HEK293 (cell line): ENCODE measurements at regions not wholly inside any gene's neighbourhood (a gene's known extent, or its start where the extent isn't known, plus 50 kb on each side); places are given as distances from the start of the nearest gene placed in this dataset.

Experiments used
- CTCF ChIA-PET: fragments of 350-600 bp; formaldehyde crosslinking; extraction: SDS; loops from one replicate; lab custom pipeline; 2021; ENCODE audit warnings: antibody characterized with exemption; lab: Yijun Ruan, JAX
- POLR2A ChIA-PET: fragments of 300-600 bp; formaldehyde crosslinking; extraction: SDS; loops from one replicate; lab custom pipeline; 2020; ENCODE audit warnings: antibody characterized with exemption, inconsistent platforms; lab: Yijun Ruan, JAX
- H3K27ac ChIP-seq: fragments of 200-500 bp; sonication (Bioruptor generic); 2 replicates; pipeline ENCODE4 v1.5.1; 2014; ENCODE audit warnings: low read depth, low read length, control low read depth, inconsistent platforms; ENCODE audit errors: extremely low read depth
- H3K36me3 ChIP-seq, 2 experiments: fragments of 200-500 bp in 1 of 2; sonication (Bioruptor generic) in 1 of 2; 1 replicate in 1 of 2; 2 replicates in 1 of 2; pipeline ENCODE4 v1.5.1; 2014 to 2017; ENCODE audit warnings: inconsistent platforms in 2 of 2, low read length in 2 of 2; ENCODE audit not compliant: control insufficient read depth in 2 of 2, insufficient read depth in 1 of 2
- H3K4me1 ChIP-seq: fragments of 200-500 bp; sonication (Bioruptor generic); 2 replicates; pipeline ENCODE4 v1.5.1; 2014; ENCODE audit warnings: mild to moderate bottlenecking, low read length, inconsistent platforms; ENCODE audit not compliant: control insufficient read depth, insufficient read depth
- H3K4me3 ChIP-seq: 2 replicates; pipeline ENCODE4 v1.5.1; 2011; ENCODE audit warnings: low read depth, mild to moderate bottlenecking, control low read depth, low read length, moderate library complexity
- H3K9me3 ChIP-seq: fragments of 200-500 bp; sonication (Bioruptor generic); 2 replicates; pipeline ENCODE4 v1.5.1; 2014; ENCODE audit warnings: low read depth, low read length, inconsistent platforms; ENCODE audit not compliant: control insufficient read depth, insufficient read depth
- GLIS1 ChIP-seq: fragments of 450-650 bp; formaldehyde crosslinking; IDR thresholded peaks from 2 replicates; pipeline ENCODE4 v1.5.1; 2016; ENCODE audit warnings: missing biosample characterization, missing genetic modification characterization
- SCRT2 ChIP-seq: fragments of 450-650 bp; formaldehyde crosslinking; IDR thresholded peaks from 2 replicates; pipeline ENCODE4 v1.5.1; 2016; ENCODE audit warnings: missing biosample characterization, missing genetic modification characterization
- ZEB2 ChIP-seq: fragments of 450-650 bp; formaldehyde crosslinking; IDR thresholded peaks from 2 replicates; pipeline ENCODE4 v1.5.1; 2016; ENCODE audit warnings: missing biosample characterization, missing genetic modification characterization
- ZNF112 ChIP-seq: fragments of 450-650 bp; formaldehyde crosslinking; IDR thresholded peaks from 2 replicates; pipeline ENCODE4 v1.5.0; 2017; ENCODE audit warnings: missing biosample characterization, missing genetic modification characterization
- ZNF132 ChIP-seq: fragments of 450-650 bp; formaldehyde crosslinking; IDR thresholded peaks from 2 replicates; pipeline ENCODE4 v1.5.1; 2017; ENCODE audit warnings: missing biosample characterization, missing genetic modification characterization, borderline replicate concordance
- ZNF140 ChIP-seq: fragments of 450-650 bp; formaldehyde crosslinking; IDR thresholded peaks from 2 replicates; pipeline ENCODE4 v1.5.1; 2016; ENCODE audit warnings: missing biosample characterization, missing genetic modification characterization
- ZNF146 ChIP-seq: fragments of 450-650 bp; formaldehyde crosslinking; IDR thresholded peaks from 2 replicates; pipeline ENCODE4 v1.5.1; 2016; ENCODE audit warnings: missing biosample characterization, missing genetic modification characterization
- ZNF416 ChIP-seq: fragments of 450-650 bp; formaldehyde crosslinking; IDR thresholded peaks from 2 replicates; pipeline ENCODE4 v1.5.1; 2016; ENCODE audit warnings: missing biosample characterization, missing genetic modification characterization
- ZSCAN16 ChIP-seq: fragments of 450-650 bp; formaldehyde crosslinking; IDR thresholded peaks from 2 replicates; pipeline ENCODE4 v1.5.1; 2016; ENCODE audit warnings: missing biosample characterization, missing genetic modification characterization
- TF ChIP-seq, protein P1 (sequence below): fragments of 450-650 bp; formaldehyde crosslinking; IDR thresholded peaks from 2 replicates; pipeline ENCODE4 v1.5.1; 2016; ENCODE audit warnings: missing biosample characterization, missing genetic modification characterization
- TF ChIP-seq, protein P2 (sequence below): fragments of 450-650 bp; formaldehyde crosslinking; IDR thresholded peaks from 2 replicates; pipeline ENCODE4 v1.5.1; 2016; ENCODE audit warnings: missing biosample characterization, missing genetic modification characterization
- TF ChIP-seq, protein P3 (sequence below): fragments of 450-650 bp; formaldehyde crosslinking; IDR thresholded peaks from 2 replicates; pipeline ENCODE4 v1.5.1; 2016; ENCODE audit warnings: missing biosample characterization, missing genetic modification characterization
- TF ChIP-seq, protein P4 (sequence below): fragments of 450-650 bp; formaldehyde crosslinking; IDR thresholded peaks from 2 replicates; pipeline ENCODE4 v1.5.1; 2016; ENCODE audit warnings: missing biosample characterization, missing genetic modification characterization
- TF ChIP-seq, protein P5 (sequence below): fragments of 450-650 bp; formaldehyde crosslinking; IDR thresholded peaks from 2 replicates; pipeline ENCODE4 v1.5.1; 2016; ENCODE audit warnings: missing biosample characterization, missing genetic modification characterization, low read depth
- TF ChIP-seq, protein P6 (sequence below): fragments of 450-650 bp; formaldehyde crosslinking; optimal IDR thresholded peaks from 2 replicates; pipeline ENCODE3; 2016; ENCODE audit warnings: missing biosample characterization, mild to moderate bottlenecking, missing genetic modification characterization
- TF ChIP-seq, protein P7 (sequence below): fragments of 450-650 bp; formaldehyde crosslinking; IDR thresholded peaks from 2 replicates; pipeline ENCODE4 v1.5.1; 2016; ENCODE audit warnings: missing biosample characterization, missing genetic modification characterization, borderline replicate concordance

DNA sequence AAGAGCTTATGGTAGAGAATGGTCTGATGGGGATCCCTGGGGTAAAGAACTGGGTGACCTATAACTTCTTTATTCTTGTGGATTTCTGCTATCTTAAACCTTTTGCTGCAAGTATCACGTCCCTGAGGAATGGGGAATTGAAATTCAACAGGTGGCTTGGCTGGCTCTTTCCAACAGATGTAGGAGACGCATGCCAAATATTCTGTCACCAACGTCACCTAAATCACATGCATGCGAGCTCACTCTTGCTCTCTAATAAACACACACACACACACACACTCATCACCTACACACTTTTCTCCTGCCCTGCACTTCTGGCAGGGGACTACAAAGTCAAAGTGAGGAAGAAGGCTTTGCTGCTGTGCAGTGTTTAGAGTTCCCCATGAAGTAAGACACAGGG lies 145.8 kb upstream of the NECTIN3 start:
- no peaks in the 10 kb centered on the region for H3K36me3 ChIP-seq
- CTCF ChIA-PET, result no interaction called here
- POLR2A ChIA-PET, result no interaction called here
- TF ChIP-seq ZEB2 (tag by site-specific recombination) (no peak), ZSCAN16 (tag by site-specific recombination) (no peak), ZNF416 (tag by site-specific recombination) (no peak), SCRT2 (tag by site-specific recombination) (peak; percentile 60), GLIS1 (tag by site-specific recombination) (no peak)
- TF ChIP-seq, protein P1, sequence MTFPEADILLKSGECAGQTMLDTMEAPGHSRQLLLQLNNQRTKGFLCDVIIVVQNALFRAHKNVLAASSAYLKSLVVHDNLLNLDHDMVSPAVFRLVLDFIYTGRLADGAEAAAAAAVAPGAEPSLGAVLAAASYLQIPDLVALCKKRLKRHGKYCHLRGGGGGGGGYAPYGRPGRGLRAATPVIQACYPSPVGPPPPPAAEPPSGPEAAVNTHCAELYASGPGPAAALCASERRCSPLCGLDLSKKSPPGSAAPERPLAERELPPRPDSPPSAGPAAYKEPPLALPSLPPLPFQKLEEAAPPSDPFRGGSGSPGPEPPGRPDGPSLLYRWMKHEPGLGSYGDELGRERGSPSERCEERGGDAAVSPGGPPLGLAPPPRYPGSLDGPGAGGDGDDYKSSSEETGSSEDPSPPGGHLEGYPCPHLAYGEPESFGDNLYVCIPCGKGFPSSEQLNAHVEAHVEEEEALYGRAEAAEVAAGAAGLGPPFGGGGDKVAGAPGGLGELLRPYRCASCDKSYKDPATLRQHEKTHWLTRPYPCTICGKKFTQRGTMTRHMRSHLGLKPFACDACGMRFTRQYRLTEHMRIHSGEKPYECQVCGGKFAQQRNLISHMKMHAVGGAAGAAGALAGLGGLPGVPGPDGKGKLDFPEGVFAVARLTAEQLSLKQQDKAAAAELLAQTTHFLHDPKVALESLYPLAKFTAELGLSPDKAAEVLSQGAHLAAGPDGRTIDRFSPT (tag by site-specific recombination), result no peak
- TF ChIP-seq, protein P2, sequence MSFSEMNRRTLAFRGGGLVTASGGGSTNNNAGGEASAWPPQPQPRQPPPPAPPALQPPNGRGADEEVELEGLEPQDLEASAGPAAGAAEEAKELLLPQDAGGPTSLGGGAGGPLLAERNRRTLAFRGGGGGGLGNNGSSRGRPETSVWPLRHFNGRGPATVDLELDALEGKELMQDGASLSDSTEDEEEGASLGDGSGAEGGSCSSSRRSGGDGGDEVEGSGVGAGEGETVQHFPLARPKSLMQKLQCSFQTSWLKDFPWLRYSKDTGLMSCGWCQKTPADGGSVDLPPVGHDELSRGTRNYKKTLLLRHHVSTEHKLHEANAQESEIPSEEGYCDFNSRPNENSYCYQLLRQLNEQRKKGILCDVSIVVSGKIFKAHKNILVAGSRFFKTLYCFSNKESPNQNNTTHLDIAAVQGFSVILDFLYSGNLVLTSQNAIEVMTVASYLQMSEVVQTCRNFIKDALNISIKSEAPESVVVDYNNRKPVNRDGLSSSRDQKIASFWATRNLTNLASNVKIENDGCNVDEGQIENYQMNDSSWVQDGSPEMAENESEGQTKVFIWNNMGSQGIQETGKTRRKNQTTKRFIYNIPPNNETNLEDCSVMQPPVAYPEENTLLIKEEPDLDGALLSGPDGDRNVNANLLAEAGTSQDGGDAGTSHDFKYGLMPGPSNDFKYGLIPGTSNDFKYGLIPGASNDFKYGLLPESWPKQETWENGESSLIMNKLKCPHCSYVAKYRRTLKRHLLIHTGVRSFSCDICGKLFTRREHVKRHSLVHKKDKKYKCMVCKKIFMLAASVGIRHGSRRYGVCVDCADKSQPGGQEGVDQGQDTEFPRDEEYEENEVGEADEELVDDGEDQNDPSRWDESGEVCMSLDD (tag by site-specific recombination), result no peak
- H3K4me3 ChIP-seq, result no peak overlapping the region
- no peak overlapping the region for H3K27ac ChIP-seq
- no peaks in the 10 kb centered on the region for H3K9me3 ChIP-seq
- H3K4me1 ChIP-seq, result no peaks in the 10 kb centered on the region

DNA sequence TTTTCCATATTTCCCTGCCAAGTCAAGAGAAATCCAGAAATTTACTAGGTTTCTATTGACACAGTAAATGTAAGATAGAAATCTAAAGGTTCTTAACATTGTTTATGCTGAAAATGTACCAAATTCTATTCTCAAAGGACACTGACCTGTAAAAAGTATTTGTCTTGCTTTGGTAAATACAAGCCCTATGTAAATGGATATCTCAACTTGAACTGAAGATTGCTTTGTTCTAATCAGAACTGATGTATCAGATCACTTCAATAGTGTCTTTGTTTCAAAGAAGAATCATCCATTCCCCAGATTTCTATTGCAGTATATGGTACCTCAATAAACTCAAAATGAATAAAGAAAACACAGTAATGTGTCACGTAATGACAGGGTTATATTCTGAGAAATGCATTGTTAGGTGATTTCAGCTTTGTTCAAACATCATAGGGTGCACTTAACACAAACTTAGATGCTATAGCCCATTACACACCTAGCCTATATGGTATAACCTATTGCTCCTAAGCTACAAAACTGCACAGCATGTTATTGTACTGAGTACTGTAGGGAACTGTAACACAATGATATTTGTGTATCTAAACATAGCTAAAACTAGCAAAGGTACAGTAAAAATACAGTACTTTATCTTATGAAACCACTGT lies 143.5 kb upstream of the NECTIN3 start:
- Histone ChIP-seq H3K9me3 (no peaks in the 10 kb centered on the region), H3K36me3 (no peaks in the 10 kb centered on the region), H3K4me1 (no peaks in the 10 kb centered on the region), H3K27ac (no peak overlapping the region), H3K4me3 (no peak overlapping the region)
- ChIA-PET CTCF (no interaction called here), POLR2A (no interaction called here)
- TF ChIP-seq, protein P3, sequence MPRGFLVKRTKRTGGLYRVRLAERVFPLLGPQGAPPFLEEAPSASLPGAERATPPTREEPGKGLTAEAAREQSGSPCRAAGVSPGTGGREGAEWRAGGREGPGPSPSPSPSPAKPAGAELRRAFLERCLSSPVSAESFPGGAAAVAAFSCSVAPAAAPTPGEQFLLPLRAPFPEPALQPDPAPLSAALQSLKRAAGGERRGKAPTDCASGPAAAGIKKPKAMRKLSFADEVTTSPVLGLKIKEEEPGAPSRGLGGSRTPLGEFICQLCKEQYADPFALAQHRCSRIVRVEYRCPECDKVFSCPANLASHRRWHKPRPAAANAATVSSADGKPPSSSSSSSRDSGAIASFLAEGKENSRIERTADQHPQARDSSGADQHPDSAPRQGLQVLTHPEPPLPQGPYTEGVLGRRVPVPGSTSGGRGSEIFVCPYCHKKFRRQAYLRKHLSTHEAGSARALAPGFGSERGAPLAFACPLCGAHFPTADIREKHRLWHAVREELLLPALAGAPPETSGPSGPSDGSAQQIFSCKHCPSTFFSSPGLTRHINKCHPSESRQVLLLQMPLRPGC (tag by site-specific recombination), result no peak
- TF ChIP-seq ZNF112 (tag by site-specific recombination) (no peak), ZNF140 (tag by site-specific recombination) (no peak)
- TF ChIP-seq, protein P4, sequence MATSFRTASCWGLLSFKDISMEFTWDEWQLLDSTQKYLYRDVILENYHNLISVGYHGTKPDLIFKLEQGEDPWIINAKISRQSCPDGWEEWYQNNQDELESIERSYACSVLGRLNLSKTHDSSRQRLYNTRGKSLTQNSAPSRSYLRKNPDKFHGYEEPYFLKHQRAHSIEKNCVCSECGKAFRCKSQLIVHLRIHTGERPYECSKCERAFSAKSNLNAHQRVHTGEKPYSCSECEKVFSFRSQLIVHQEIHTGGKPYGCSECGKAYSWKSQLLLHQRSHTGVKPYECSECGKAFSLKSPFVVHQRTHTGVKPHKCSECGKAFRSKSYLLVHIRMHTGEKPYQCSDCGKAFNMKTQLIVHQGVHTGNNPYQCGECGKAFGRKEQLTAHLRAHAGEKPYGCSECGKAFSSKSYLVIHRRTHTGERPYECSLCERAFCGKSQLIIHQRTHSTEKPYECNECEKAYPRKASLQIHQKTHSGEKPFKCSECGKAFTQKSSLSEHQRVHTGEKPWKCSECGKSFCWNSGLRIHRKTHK (tag by site-specific recombination), result no peak
- TF ChIP-seq, all 188 proteins: peak for 0

DNA sequence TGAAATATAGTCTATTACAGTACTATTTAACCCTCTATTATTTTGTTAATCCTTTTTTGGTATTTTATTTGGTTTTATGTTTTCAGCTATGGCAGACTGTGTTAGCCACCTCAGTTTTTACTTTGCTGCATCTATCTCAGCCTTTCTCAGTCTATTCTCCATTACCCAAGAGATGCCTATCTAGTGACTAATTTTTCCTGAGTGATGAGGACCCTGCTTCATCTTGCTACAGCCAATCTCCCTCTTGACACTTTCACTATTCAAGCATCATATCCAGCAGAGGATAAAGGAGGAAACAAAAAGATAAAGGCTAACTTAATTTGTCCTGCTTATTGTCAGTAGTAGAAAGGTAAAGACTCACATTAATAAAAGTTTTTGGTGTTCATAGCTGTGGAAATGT lies 141.8 kb upstream of the NECTIN3 start:
- ChIA-PET CTCF (no interaction called here), POLR2A (no interaction called here)
- TF ChIP-seq, protein P5, sequence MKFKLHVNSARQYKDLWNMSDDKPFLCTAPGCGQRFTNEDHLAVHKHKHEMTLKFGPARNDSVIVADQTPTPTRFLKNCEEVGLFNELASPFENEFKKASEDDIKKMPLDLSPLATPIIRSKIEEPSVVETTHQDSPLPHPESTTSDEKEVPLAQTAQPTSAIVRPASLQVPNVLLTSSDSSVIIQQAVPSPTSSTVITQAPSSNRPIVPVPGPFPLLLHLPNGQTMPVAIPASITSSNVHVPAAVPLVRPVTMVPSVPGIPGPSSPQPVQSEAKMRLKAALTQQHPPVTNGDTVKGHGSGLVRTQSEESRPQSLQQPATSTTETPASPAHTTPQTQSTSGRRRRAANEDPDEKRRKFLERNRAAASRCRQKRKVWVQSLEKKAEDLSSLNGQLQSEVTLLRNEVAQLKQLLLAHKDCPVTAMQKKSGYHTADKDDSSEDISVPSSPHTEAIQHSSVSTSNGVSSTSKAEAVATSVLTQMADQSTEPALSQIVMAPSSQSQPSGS, result no peak
- TF ChIP-seq ZNF132 (tag by site-specific recombination) (no peak), ZNF146 (tag by site-specific recombination) (no peak)
- TF ChIP-seq, protein P6, sequence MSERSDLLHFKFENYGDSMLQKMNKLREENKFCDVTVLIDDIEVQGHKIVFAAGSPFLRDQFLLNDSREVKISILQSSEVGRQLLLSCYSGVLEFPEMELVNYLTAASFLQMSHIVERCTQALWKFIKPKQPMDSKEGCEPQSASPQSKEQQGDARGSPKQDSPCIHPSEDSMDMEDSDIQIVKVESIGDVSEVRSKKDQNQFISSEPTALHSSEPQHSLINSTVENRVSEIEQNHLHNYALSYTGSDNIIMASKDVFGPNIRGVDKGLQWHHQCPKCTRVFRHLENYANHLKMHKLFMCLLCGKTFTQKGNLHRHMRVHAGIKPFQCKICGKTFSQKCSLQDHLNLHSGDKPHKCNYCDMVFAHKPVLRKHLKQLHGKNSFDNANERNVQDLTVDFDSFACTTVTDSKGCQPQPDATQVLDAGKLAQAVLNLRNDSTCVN (tag by site-specific recombination), result no peak
- TF ChIP-seq, protein P7, sequence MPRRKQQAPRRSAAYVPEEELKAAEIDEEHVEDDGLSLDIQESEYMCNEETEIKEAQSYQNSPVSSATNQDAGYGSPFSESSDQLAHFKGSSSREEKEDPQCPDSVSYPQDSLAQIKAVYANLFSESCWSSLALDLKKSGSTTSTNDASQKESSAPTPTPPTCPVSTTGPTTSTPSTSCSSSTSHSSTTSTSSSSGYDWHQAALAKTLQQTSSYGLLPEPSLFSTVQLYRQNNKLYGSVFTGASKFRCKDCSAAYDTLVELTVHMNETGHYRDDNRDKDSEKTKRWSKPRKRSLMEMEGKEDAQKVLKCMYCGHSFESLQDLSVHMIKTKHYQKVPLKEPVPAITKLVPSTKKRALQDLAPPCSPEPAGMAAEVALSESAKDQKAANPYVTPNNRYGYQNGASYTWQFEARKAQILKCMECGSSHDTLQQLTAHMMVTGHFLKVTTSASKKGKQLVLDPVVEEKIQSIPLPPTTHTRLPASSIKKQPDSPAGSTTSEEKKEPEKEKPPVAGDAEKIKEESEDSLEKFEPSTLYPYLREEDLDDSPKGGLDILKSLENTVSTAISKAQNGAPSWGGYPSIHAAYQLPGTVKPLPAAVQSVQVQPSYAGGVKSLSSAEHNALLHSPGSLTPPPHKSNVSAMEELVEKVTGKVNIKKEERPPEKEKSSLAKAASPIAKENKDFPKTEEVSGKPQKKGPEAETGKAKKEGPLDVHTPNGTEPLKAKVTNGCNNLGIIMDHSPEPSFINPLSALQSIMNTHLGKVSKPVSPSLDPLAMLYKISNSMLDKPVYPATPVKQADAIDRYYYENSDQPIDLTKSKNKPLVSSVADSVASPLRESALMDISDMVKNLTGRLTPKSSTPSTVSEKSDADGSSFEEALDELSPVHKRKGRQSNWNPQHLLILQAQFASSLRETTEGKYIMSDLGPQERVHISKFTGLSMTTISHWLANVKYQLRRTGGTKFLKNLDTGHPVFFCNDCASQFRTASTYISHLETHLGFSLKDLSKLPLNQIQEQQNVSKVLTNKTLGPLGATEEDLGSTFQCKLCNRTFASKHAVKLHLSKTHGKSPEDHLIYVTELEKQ (tag by site-specific recombination), result no peak

More for the DNA sequence above, 141.8 kb upstream of the NECTIN3 start:
- Histone ChIP-seq H3K27ac (no peak overlapping the region), H3K4me3 (no peak overlapping the region), H3K4me1 (no peaks in the 10 kb centered on the region), H3K36me3 (no peaks in the 10 kb centered on the region), H3K9me3 (no peaks in the 10 kb centered on the region)
